NCI-H526 (cell line): ENCODE measurements at regions not wholly inside any gene's neighbourhood (a gene's known extent, or its start where the extent isn't known, plus 50 kb on each side); places are given as distances from the start of the nearest gene placed in this dataset.

Experiments used
- DNase-seq, 2 experiments: peaks; one replicate each; lab custom pipeline; 2025; lab: John Stamatoyannopoulos, UW

DNA sequence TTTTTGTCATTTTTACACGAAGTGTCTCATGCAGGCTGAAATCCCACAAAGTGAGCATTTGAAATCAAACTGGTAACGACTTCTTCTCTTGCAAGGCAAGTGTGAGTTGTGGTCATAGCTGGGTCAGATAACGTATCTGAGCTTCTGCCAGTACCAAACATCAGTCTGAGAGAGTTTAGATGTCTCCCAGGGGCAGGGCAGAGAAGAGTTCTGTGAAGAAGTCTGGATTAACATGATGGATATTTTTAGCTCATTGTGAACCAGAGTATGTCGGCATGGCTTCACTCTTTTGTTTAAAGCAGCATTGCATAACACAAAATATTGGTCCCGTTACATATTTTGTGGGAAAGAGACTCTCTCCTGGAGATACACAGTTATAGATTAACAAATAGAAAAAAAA is 655.5 kb upstream of the KLHL29 start:
- DNase-seq, result no peak

- DNase-seq, result no peak
These were observed 650.5 kb upstream of the KLHL29 start for GRCh38 chr2:22734373-22735045.

DNA sequence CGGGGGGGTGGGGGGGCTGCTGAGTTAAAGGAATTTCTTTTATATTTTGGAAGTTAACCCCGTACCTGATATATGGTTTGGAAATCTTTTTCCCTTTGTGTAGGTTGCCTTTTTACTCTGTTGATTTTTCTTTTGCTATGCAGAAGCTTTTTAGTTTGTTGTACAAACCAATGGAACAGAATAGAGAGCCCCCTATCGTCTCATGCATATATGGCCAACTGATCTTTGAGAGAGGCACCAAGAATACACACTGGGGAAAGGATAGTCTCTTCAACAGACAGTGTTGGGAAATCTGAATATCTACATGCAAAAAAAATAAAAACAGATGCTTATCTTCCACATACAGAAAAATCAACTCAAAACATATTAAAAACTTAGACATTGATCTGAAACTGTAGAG is 647.8 kb upstream of the KLHL29 start:
- peak in 1 of 2 experiments; percentile 35 for DNase-seq

- DNase-seq, result no peak
These were observed 643.8 kb upstream of the KLHL29 start for GRCh38 chr2:22741216-22741615.

GRCh38 chr2:22748909-22749308 is 636.1 kb upstream of the KLHL29 start:
- no peak for DNase-seq

DNA sequence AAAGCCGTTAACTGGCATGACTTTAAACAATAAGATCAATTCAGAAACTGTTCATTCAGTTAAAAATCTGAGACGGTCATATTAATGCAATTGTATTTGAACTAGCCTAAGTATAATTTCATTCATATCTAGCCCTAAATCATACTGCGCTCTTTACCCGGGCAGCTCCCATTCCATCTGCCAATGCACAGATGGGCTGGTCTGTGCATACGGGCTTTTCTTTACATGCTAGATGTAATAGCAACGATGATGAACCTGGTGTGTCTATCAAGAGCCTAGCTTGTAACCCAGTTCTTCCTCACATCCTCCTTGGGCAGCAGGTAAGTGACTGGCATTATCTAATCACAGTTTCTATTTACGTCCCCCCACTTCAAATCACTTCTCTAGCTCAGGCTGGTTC is 631.5 kb upstream of the KLHL29 start:
- DNase-seq, result no peak

GRCh38 chr2:22756276-22757043 is 628.5 kb upstream of the KLHL29 start:
- no peak for DNase-seq

DNA sequence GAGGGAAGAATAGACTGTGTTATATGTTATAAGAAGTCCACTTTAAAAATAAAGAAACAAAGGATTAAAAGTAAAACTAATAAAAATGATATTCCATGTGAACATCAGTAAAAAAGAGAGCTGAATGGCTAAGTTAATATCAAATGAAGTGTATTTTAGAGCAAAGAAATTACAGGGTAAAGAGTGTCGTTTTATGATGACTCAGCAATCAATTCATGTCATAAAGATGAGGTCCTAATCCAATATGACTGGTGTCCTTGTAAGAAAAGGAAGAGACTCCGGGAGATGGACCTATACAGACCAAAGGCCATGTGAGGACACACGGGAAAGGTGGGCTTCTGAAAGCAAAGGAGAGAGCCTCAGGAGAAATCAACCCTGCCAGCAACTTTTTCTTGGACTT is 615.5 kb upstream of the KLHL29 start:
- no peak for DNase-seq

DNA sequence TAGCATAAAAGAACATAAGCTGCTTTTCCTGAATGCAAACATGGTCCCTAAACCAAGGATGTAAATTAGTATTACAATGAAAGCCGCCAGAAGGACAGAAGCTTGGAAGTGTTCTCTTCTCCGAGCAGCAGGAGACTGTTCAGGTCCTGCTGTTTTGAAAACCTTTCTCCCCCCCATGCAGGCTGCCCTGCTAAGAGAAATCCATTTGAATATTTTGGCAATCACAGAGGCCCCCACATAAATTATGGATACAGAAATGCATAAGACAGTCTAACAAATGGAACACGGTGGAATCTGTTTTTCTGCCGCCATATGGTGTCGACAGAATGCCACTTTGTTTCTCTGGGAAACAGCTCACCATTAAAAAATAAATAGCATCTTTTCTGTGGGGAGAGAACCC is 600.4 kb upstream of the KLHL29 start:
- DNase-seq, result peak; percentile 35 to 75

GRCh38 chr2:22786817-22787216 is 598.2 kb upstream of the KLHL29 start:
- no peak for DNase-seq

DNA sequence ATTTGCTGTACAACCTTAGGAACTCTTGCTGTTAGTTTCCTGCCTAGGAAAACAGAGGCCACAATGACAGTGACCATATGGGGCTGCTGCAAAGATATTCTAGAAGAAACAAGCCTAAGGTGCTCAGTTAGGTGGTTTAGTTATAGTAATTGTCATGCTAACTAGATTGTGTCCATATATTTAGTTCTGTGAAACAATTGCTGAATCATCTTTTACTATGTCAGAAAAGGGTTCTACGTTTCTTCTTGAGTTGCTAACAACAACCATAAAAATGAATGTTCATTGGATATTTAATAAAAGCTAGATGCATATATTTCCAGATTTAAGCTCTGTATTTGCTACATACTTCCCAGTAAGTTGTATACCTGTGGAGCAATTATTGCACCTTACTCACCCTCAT is 597.2 kb upstream of the KLHL29 start:
- no peak for DNase-seq

- no peak for DNase-seq
These were observed 596.1 kb upstream of the KLHL29 start for GRCh38 chr2:22788749-22789327.

DNA sequence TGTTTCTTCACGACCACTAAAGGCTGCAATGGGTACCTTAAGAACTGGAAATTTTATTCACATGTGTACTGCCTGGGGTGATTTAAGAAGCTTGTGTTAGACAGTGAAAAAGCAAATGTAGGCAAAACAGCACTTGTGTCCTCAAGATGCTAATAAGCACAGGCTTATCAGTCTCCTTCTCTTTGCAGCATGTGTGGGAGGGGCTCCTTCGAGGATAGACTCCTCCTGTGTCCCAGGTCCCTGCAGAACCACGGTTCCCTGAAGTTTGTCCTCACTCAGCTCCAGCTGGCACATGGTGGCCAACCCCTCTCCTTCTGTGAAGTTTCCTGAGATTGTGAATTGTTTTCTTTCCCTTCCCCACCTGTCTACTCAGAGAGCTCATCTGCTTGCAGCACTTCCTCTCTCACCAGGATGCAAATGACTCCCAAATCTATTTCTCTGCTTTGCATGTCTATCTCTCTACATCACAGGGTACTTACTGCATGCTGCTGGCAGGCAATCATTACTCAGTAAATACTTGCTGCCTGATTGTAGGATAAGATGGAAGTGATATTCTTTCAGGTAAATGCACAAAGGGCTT is 589.6 kb upstream of the KLHL29 start:
- DNase-seq, result peak; percentile 90 to 96

- no peak for DNase-seq
These were observed 586.6 kb upstream of the KLHL29 start for GRCh38 chr2:22798386-22798785.

GRCh38 chr2:22800412-22800811 is 584.6 kb upstream of the KLHL29 start:
- no peak for DNase-seq

DNA sequence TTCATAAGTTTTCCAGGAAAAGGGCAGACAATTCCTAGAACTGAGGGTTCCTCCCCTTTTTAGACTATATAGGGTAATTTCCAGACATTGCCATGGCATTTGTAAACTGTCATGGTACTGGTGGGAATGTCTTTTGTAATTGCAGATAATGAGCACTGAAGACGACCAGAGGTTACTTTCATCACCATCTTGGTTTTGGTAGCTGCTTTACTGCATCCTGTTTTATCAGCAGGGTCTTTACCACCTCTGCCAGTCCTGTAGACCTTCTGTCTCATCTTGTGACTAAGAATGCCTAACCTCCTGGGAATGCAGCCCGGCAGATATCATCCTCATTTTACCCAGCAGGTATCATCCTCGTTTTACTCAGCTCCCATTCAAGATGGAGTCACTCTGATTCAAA is 583.9 kb upstream of the KLHL29 start:
- DNase-seq, result no peak

GRCh38 chr2:22801970-22802369 is 583.0 kb upstream of the KLHL29 start:
- no peak for DNase-seq

DNA sequence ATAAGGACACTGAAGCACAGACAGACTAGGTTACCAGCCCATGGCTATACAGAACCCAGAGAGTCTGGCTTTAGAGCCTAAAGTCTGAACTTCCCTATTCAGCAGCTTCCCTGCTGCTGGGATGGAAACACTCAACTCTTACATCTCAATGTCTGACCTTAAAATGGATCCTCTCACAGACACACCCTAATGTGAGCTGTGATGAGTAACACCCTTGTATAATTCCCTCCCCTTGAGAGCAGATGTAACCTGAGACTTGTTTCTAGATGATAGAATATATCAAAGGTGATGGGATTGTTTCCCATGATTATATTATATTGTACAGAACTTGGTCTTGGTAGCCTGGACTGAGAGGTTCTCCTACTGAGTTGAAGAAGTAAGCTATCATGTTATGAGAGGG is 577.1 kb upstream of the KLHL29 start:
- no peak for DNase-seq

GRCh38 chr2:22810602-22811001 is 574.4 kb upstream of the KLHL29 start:
- DNase-seq, result no peak

DNA sequence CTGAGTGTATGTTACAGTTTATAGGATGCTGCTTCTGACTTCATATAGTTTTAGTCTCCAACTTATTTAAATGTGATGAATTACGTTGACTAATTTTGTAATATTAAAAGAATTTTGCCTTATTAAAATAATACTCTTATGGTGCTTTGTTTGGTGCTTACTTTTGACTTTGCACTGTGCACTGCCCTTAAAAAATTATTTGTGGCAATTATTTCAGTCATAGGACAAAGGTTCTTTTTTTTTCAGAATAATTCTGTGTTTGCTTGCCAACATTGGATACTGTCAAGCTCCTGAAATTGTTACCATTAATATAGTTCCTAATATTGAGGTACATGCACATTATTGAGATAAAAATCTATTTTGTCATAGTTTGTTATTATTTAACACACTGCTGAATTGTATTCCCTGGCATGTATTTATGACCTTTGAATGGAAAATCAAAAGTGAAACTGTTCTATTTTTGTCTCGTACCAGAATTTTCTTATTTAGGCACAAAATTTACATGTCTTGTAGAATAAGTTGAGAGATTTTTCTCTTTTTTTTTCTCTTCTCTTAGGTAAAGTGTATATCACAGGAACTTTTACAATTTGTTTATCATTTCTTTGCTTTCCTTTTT is 572.8 kb upstream of the KLHL29 start:
- no peak for DNase-seq

GRCh38 chr2:22817197-22817596 is 567.8 kb upstream of the KLHL29 start:
- no peak for DNase-seq

GRCh38 chr2:22821458-22821857 is 563.5 kb upstream of the KLHL29 start:
- no peak for DNase-seq

- DNase-seq, result peak; percentile 88 to 89
These were observed 562.1 kb upstream of the KLHL29 start for GRCh38 chr2:22822835-22823234.
